GM11168 (cell line): ENCODE measurements at regions not wholly inside any gene's neighbourhood (a gene's known extent, or its start where the extent isn't known, plus 50 kb on each side); places are given as distances from the start of the nearest gene placed in this dataset.

Experiments
- in situ Hi-C: fragments of 300-500 bp; cut with MboI; formaldehyde crosslinking; loops from one replicate; pipeline ENCODE4 v1.12.0; 2022; ENCODE audit warnings: low sequenced_read_pairs; ENCODE audit not compliant: unreplicated experiment

DNA sequence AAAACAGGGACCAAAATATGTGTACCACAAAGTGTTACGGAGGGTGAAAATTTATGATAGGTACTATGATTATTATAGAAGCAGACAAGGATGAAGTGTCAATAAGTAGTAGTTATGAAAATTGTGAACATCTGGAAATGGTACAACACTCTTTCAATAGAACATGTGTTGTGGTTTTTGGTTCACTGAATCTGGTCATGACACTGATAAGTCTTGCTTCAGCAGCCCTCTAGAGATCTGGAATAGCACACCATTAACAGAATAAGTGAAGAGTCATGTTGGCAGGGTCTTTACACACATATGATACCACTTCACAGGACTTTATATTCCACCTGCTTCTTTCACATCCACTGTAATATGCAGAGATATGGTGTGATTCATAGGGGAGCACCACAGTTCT, 985.2 kb upstream of the SEMA6D start:
- in situ Hi-C loops = no loop called here

DNA sequence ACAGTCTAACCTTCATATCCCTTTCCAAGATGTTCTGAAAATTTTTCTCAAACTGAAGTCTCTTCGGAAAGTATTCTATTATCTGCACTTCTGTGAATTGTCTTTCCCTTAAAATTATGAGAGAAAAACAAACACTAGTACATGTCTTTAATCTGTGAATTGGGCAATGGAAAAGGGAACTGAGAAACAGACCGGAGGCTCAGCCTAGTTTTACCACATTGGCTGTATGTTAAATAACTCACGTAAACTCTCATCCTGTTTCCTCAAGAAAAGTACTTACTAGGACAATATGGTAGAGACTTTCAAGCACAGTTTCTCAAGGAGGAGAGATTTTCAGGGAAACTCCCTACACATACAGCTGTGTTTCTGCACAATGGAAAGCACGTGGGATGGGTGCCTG, 982.2 kb upstream of the SEMA6D start:
- in situ Hi-C loops = no loop called here

DNA sequence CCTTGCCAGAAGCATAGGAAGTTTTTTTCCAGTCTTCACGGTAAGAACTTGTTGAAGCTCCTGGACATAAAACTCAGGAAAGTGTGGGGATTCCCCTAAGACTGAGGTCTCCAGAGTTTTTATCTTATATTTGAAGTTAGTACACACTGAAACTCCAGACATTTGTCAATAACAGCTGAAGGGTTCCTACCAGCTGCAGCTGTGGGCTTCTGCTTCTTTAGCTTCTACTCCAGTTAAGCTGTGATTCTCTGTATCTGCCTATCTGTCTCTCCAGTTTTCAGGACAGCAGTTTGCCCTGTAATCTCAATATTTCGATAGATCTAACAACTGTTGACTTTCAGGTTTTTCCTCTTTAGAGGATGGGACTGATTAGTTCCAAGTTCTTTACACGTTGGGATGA, 966.0 kb upstream of the SEMA6D start:
- in situ Hi-C loops = no loop called here

DNA sequence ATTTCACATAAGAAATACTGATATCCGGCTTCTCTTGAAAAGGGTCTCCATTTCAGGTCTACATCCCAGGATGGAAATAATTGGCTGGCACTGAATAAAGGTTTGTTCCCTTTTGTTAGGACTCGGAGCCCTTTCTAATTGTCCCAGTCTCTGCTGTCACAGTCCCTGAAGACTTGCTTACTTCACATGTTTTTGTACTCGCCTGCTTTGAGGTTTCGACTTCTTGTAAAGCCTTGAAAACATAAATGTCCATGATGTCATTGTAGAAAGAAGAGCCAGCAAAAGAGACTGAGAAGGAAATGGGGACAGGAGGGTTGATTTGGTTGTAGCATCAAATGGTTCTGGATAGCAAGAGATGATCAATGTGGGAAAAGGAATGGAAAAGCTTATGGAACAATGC, 963.4 kb upstream of the SEMA6D start:
- in situ Hi-C loops = no loop called here

DNA sequence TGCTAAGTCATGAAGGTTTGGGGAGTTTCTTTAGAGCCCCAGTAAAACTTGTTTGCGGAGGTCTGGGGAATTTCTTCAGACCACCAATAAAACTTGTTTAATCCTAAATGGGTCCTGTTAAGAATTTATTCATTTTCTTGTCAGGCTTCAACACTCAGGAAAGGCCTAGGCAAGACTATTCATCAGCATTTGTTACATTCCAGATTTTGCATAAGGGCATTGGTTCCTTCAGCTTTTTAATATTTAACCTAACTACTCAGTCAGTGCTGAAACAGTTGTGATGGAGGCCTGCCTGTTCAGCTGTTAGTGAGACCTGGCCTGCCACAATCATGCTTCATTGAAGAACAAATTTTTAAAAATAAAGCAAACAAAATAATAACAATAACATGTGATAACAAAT, 954.2 kb upstream of the SEMA6D start:
- in situ Hi-C loops = no loop called here

DNA sequence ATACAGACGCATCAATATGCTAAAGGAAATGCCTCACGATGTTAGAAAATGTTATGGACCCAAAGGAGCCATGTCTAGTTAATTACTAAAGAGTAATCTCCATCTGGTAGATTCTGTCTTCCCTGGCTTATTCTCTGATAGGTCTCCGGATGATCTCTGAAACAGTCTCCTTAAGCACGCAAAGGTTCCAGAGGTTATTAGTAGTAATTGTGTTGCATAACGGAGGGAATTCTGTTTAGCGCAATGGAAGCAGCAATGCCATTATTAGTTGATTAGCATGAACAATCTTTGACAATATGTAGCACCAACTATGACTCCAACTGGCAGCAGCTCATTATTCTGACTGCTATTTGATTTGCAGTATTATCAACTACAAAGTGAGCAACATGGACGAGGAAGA, 952.5 kb upstream of the SEMA6D start:
- in situ Hi-C loops = no loop called here

DNA sequence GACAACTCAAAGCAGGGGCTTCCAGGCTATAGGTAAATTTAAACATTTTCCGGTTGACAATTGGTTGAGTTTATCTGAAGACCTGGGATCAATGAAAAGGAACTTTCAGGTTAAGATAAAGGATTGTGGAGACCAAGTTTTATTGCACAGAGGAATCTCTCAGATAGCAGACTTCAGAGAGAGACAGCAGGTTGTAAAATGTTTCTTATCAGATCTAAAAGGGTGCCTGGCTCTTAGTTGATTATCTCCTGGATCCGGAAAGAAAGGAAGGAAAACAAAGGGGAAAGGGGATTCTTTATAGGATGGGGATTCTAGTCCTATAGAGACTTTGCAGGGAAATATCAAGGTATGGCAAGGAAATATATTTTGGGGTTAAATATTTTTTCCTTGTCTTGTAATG, 951.3 kb upstream of the SEMA6D start:
- in situ Hi-C loops = no loop called here

DNA sequence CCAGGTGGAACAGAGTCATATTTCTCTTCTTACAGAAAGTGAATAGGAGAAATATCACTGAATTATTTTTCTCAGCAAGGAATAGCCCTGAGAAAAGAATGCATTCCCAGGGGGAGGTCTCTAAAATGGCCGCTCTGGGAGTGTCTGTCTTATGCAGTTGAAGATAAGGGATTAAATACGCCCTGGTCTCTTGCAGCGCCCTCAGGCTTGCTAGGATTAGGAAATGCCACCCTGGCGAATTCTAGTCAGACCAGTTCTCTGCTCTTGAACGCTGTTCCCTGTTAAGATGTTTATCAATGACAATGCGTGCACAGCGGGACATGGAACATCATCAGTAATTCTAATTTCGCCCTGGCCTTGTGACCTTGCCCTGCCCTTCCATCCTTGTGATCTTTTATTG, 949.0 kb upstream of the SEMA6D start:
- in situ Hi-C loops = no loop called here

DNA sequence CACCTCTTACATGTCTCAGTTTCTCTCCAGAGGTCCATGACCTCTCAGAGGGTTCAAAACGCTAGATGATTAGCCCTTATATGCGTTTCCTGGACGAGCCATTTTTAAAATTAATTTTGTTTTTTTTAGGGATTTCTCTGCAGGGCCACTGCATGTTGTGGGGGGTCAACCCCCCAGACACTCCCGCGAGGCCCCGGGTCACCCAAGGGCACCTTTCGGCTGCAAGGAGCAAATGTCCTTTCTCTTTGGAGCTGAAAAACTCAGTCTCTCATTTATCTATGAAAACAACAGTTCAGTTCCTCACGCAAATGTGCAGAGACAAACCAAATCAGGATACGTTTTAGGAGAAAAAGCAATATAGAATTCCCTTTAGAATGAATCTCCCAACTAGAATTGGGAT, 944.3 kb upstream of the SEMA6D start:
- in situ Hi-C loops = no loop called here

DNA sequence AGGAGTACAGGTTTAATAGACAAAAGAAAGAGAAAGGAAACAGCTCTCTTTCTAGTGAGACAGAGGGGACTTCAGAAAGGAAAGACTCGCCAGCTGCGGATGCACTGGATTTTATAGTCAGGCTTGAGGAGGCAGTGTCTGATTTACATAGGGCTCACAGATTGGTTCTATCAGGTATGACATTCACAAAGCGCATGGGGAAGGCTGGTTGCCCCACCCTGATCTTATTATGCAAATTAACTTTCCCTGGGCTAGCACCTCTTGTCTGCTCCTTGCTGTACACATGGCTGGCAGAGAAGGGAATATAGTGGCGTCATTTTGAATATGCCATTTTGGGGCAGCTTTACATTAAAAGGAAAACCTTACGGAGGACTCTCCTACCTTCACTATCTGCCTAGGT, 938.4 kb upstream of the SEMA6D start:
- in situ Hi-C loops = no loop called here

DNA sequence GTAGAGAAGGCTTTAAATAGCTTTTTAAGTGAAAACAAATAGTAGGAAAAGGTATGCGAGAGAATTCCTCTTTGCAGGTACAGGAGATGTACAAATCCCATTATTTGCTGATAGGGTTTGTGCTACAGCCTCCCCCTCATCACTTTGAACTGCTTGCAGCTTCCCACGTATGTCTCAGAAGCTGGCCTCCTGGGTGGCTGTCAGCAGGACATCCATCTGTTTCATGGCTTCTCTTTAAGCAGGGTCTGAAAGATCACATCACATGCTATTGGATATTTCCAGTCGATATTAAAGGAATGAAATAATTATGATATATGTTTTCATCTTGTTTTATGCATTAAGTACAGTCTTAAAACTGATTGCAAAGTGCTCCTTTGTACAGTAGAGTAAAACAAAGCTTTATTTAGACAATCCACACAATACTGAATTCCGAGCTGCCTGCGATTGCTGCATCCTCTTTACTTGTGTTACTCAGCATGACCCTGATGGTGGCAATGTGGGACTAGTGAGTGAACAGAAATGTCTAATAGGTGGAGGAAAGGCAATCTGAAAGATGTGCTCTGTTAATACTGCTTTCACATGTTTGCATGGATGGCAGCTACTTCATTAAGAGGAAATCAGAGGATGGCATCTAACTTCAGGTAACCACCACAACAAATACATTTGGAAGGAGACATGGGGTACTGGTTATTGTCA, 930.6 kb upstream of the SEMA6D start:
- in situ Hi-C loops = no loop called here

DNA sequence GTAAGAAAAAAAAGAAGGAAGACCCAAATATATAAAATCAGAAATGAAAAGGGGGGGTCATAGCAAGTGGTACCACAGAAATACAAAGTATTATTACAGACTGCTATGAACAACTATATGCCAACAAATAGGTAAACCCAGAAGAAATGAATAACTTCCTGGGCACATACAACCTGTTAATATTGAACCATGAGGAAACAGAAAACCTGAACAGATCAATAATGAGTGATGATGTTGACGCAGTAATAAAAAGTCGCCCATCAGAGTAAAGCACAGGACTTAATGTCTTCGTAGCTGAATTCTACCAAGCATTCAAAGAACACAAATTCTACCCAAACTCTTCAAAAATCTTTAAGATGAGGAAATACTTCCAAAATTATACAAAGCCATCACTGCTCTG, 921.6 kb upstream of the SEMA6D start:
- in situ Hi-C loops = no loop called here

DNA sequence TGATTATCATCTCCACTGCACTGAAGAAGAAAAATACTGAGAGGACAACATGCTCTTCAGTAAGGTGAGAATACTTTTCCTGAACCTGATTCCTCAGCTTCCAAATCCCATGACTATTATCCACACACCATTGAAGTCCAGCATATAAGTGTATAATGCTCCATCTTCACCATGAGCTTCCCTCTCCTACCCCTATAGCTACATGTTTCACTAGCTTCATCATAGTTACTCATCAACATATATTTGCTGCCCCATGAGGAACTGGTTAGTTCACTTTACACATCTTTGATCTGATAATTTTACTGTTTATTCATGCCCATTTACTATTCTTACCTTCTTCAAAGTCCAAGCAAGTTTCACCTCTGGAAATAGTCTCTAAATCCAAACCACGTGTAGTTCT, 908.5 kb upstream of the SEMA6D start:
- in situ Hi-C loops = no loop called here

DNA sequence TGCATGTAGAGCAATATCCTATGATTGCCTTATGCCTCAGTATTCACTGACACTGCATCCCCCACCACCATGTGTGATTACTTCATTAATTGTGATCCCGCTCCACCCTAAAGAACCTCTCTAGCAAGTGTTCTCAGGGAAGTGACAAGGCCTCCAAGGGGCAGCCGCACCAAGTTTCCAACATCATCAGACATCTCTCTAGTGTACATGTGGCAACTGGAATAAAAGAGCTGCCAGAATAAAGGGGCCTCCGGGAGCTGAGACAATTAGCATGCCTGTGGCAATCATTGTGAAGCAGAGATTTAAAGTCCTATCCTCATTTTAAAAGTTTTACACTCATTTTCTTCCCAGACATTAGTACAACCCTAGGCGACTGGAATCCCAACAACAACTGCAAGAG, 902.1 kb upstream of the SEMA6D start:
- in situ Hi-C loops = no loop called here

DNA sequence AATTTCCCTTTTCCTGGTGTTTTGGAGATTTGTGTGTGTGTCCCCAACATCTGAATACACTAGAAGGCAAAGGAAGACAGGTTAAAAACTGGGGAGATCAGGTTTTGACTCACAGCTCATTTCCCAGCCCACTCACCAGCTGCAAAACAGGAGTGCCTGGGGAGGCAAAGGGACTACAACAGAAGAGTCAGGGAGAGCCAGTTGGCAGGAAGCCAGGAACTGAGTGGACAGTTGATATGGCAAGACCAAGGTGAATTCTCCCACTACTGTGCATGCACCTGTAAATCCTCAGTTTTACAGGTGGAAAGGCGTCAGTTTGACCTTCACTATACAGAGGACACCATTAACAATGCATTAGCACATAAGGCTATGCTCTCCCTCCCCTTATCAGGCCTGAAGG, 901.5 kb upstream of the SEMA6D start:
- in situ Hi-C loops = no loop called here

DNA sequence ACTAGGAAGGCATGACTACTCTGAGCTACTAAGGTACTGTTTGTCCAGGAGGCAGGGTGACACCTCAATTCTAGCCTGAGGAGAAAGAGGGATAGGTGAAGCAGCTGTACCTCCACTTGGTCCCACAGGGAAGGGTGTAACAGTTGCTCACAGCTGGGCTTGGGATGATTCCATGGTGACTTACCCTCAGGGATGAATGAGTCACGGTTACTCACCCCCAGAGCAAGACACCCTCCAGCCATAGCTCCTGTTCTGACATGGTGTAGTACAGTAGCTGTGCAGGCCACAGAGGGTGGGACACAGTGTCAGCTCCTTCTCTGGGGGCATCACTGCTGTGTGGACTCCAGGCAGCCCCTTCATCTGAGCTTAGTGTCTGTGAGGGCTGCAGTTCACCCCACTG, 868.6 kb upstream of the SEMA6D start:
- in situ Hi-C loops = no loop called here

DNA sequence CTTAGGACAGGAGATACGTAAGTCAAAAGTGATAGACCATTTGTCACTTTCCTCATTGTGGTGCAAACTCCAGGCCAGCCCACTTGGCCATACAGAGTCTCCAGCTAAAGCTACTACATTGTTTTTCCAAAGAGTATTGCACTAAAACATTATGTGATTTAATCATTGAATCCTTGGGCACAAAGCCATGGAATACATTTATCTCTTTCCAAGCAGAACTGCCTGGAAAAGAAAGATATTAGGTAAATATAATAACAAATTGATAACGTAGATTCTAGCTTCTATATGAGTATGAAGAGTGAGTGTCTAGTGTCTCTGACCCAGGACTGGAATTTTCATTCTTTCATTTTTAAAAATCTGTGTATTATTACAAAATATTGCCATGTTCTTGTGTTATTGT, 863.7 kb upstream of the SEMA6D start:
- in situ Hi-C loops = no loop called here

DNA sequence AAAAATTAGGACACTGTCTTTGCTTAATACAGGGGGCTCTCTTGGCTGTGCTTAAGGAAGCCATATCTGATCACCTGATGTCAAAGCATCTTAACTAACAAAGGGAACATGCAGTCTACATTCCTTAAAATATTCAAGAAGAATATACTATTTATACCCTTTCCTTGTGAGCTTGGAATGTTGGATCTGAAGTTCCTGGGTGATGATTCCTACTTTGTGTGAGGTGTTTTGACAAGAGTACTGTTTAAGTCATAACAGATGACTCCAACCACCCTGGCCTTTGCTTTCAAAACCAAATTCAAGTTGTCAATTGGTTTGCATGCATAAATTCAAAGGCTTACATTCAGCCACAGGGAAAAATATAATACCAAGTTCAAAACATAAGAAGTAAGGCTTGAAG, 862.7 kb upstream of the SEMA6D start:
- in situ Hi-C loops = no loop called here

DNA sequence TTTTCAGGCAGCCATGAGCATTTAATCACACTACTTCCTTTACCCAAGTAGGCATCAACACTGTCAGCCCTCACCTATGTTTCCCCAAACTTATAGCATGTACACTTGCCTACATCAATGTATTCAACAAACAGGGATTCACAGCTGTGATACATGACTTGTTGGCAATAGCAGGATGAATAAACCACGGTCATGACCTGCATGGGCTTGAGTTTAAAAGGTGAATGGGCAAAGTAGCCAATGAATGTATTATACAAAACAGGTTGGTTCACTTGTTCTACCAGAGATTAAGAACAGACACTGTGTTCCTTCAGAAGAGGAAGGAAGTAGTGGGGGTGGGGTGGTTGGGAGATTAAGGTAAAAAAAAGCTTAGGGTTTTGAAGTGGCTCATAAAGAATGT, 861.9 kb upstream of the SEMA6D start:
- in situ Hi-C loops = no loop called here

DNA sequence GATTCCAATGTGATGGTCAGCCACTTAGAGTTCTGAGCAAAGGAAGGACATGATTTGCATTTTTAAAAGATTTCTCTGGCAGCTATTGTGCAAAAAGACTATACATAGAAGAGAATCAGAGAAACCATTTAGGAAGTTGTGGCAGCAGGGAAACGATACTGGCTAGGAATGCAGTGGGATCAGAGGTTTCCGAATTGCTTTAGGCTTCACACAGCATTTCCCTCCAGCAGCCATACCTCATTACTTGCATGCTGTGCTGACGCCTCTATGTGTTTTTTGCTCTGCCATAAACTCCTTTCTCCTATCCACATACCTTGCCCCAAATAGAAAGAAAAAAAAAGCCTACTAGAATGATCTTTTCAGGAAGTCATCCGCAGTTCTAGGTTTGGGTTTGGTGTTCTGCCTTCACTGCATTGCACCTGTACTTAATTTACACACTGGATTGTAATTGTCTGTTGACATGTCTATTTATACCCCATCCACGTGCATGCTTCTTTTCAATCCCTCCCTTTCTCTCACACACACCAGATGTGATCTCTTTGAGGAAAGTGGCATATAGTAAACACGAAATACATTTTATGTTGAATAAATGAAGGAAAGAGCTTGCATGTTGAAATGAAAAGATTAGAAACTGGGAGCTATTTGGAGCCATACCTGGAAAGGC, 860.3 kb upstream of the SEMA6D start:
- in situ Hi-C loops = no loop called here

DNA sequence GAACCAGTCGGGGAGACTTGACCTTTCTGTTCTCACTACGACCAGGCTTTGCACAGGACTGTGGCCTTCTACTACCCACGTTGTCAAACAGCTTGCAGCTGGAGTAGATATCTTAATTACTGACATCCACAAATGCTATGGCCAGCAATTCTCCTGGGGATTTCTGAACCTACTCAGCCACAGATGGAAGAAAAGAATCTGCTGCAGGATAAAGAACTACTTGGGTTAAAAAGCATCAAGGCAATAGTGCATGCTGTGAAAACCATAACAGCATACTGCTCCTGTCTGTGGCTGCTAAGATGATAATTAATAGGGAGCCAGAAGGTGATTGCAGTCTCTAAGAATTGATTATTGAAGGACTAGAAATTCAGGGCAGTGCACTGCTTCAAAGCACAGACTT, 859.2 kb upstream of the SEMA6D start:
- in situ Hi-C loops = no loop called here

DNA sequence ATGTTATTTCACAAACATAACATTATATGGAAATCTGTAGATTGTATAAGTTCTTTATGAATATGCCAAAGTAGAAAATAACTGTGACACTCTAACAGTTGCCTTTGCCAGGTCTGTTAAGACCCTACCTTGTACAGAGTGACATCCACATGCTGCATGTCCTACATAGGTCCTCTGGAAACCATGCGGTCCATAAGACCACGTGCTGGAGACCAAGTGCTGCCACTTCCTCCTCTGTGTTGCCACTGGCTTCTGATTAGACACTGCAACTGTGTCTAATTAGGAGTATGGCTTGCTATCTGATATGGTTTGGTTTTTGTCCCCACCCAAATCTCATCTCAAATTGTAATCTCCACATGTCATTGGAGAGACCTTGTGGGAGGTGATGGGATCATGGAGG, 855.5 kb upstream of the SEMA6D start:
- in situ Hi-C loops = no loop called here
